H9 (cell line): ENCODE measurements at regions not wholly inside any gene's neighbourhood (a gene's known extent, or its start where the extent isn't known, plus 50 kb on each side); places are given as distances from the start of the nearest gene placed in this dataset.

ENCODE experiments used
- DNase-seq: peaks from one replicate; pipeline ENCODE4 v3.0.0-alpha.2; 2017
- H2AFZ ChIP-seq: one replicate; pipeline ENCODE4 v1.6.1; 2013; ENCODE audit warnings: mild to moderate bottlenecking, low read length, control low read depth, moderate library complexity
- H2AK5ac ChIP-seq: 2 replicates; pipeline ENCODE4 v1.6.1; 2013; ENCODE audit warnings: low read length, control low read depth, mixed read lengths; ENCODE audit not compliant: insufficient read length
- H2BK120ac ChIP-seq: one replicate; pipeline ENCODE4 v1.6.1; 2013; ENCODE audit warnings: low read depth, mild to moderate bottlenecking, low read length, control low read depth, inconsistent platforms; ENCODE audit not compliant: poor library complexity, severe bottlenecking
- H2BK12ac ChIP-seq: 2 replicates; pipeline ENCODE4 v1.6.1; 2013; ENCODE audit warnings: low read length, control low read depth, mixed read lengths, low read depth; ENCODE audit not compliant: insufficient read length
- H2BK15ac ChIP-seq: 2 replicates; pipeline ENCODE4 v1.6.1; 2013; ENCODE audit warnings: low read depth, low read length, control low read depth
- H2BK20ac ChIP-seq: one replicate; pipeline ENCODE4 v1.6.1; 2013; ENCODE audit warnings: low read depth, mild to moderate bottlenecking, low read length, control low read depth, inconsistent platforms; ENCODE audit not compliant: poor library complexity, severe bottlenecking
- H2BK5ac ChIP-seq: 2 replicates; pipeline ENCODE4 v1.6.1; 2013; ENCODE audit warnings: low read length, control low read depth, mixed read lengths; ENCODE audit not compliant: insufficient read length
- H3K14ac ChIP-seq: 2 replicates; pipeline ENCODE4 v1.6.1; 2013; ENCODE audit warnings: low read length, control low read depth; ENCODE audit not compliant: insufficient read depth
- H3K18ac ChIP-seq: 2 replicates; pipeline ENCODE4 v1.6.1; 2013; ENCODE audit warnings: low read depth, mild to moderate bottlenecking, mixed read lengths, low read length, control low read depth; ENCODE audit not compliant: insufficient read length
- H3K23ac ChIP-seq: 2 replicates; pipeline ENCODE4 v1.6.1; 2013; ENCODE audit warnings: low read length, control low read depth, mixed read lengths, low read depth; ENCODE audit not compliant: insufficient read length
- H3K23me2 ChIP-seq: 2 replicates; pipeline ENCODE4 v1.6.1; 2013; ENCODE audit warnings: low read depth, mild to moderate bottlenecking, mixed read lengths, low read length, control low read depth; ENCODE audit not compliant: insufficient read length, poor library complexity, severe bottlenecking
- H3K27ac ChIP-seq: 2 replicates; pipeline ENCODE4 v1.5.1; 2013; ENCODE audit warnings: low read length, control low read depth, mixed read lengths, low read depth; ENCODE audit not compliant: insufficient read length
- H3K27me3 ChIP-seq: 2 replicates; pipeline ENCODE4 v1.6.1; 2013; ENCODE audit warnings: low read length, control low read depth, inconsistent platforms; ENCODE audit not compliant: insufficient read depth
- H3K4ac ChIP-seq: 2 replicates; pipeline ENCODE4 v1.6.1; 2013; ENCODE audit warnings: low read depth, mild to moderate bottlenecking, control low read depth, inconsistent platforms, low read length, moderate library complexity
- H3K4me1 ChIP-seq: 2 replicates; pipeline ENCODE4 v1.6.1; 2013; ENCODE audit warnings: low read length, control low read depth, inconsistent platforms; ENCODE audit not compliant: insufficient read depth
- H3K4me2 ChIP-seq: 2 replicates; pipeline ENCODE4 v1.6.1; 2013; ENCODE audit warnings: low read length, control low read depth, mixed read lengths; ENCODE audit not compliant: insufficient read length, insufficient read depth
- H3K56ac ChIP-seq: 2 replicates; pipeline ENCODE4 v1.6.1; 2013; ENCODE audit warnings: low read depth, mild to moderate bottlenecking, mixed read lengths, low read length, control low read depth; ENCODE audit not compliant: insufficient read length
- H3K79me1 ChIP-seq: 2 replicates; pipeline ENCODE4 v1.6.1; 2013; ENCODE audit warnings: low read depth, mild to moderate bottlenecking, moderate library complexity, low read length, control low read depth, inconsistent platforms; ENCODE audit not compliant: insufficient read depth, poor library complexity, severe bottlenecking
- H3K79me2 ChIP-seq: 2 replicates; pipeline ENCODE4 v1.6.1; 2013; ENCODE audit warnings: low read length, control low read depth, inconsistent platforms; ENCODE audit not compliant: insufficient read depth
- H3K9ac ChIP-seq: 2 replicates; pipeline ENCODE4 v1.6.1; 2013; ENCODE audit warnings: low read length, control low read depth, mixed read lengths; ENCODE audit not compliant: insufficient read length; ENCODE audit errors: extremely low read depth
- H3K9me3 ChIP-seq: one replicate; pipeline ENCODE4 v1.6.1; 2013; ENCODE audit warnings: low read depth, low read length, inconsistent platforms; ENCODE audit not compliant: control insufficient read depth
- H3T11ph ChIP-seq: one replicate; pipeline ENCODE4 v1.6.1; 2013; ENCODE audit warnings: mild to moderate bottlenecking, low read length, control low read depth, inconsistent platforms
- H4K20me1 ChIP-seq: one replicate; pipeline ENCODE4 v1.6.1; 2013; ENCODE audit not compliant: control insufficient read depth, insufficient read length, insufficient read depth
- H4K5ac ChIP-seq: 2 replicates; pipeline ENCODE4 v1.6.1; 2013; ENCODE audit warnings: low read depth, mild to moderate bottlenecking, mixed read lengths, low read length, control low read depth; ENCODE audit not compliant: insufficient read length
- H4K8ac ChIP-seq: replicated peaks from 2 replicates; pipeline ENCODE4 v1.6.1; 2013; ENCODE audit warnings: low read length, control low read depth, mixed read lengths, low read depth; ENCODE audit not compliant: insufficient read length
- H4K91ac ChIP-seq: 2 replicates; pipeline ENCODE4 v1.6.1; 2013; ENCODE audit warnings: low read depth, mild to moderate bottlenecking, moderate library complexity, mixed read lengths, low read length, control low read depth; ENCODE audit not compliant: insufficient read length
- H3K27ac Mint-ChIP-seq, 3 experiments: 2 replicates in 2 of 3; 3 replicates in 1 of 3; pipeline ENCODE4 v1.8.0; 2020 to 2021; ENCODE audit warnings: mixed read lengths in 3 of 3, mild to moderate bottlenecking in 1 of 3, moderate library complexity in 1 of 3
- H3K27me3 Mint-ChIP-seq: 2 replicates; pipeline ENCODE4 v1.8.0; 2021; ENCODE audit warnings: low read depth, mild to moderate bottlenecking, moderate library complexity, mixed read lengths
- H3K36me3 Mint-ChIP-seq, 3 experiments: 2 replicates in 2 of 3; 3 replicates in 1 of 3; pipeline ENCODE4 v1.8.0; 2020 to 2021; ENCODE audit warnings: low read depth in 3 of 3, mixed read lengths in 3 of 3; ENCODE audit not compliant: insufficient read depth in 1 of 3
- H3K4me1 Mint-ChIP-seq, 2 experiments: 2 replicates each; pipeline ENCODE4 v1.8.0; 2020; ENCODE audit warnings: mixed read lengths in 2 of 2
- H3K4me3 Mint-ChIP-seq, 2 experiments: 2 replicates in 1 of 2; 3 replicates in 1 of 2; pipeline ENCODE4 v1.8.0; 2020 to 2021; ENCODE audit warnings: mild to moderate bottlenecking in 2 of 2, mixed read lengths in 2 of 2, moderate library complexity in 1 of 2
- H3K9me3 Mint-ChIP-seq, 2 experiments: 2 replicates in 1 of 2; 3 replicates in 1 of 2; pipeline ENCODE4 v1.8.0; 2020; ENCODE audit warnings: mild to moderate bottlenecking in 2 of 2, mixed read lengths in 2 of 2, moderate library complexity in 1 of 2
- CTCF ChIP-seq: fragments of 200-600 bp; sonication (generic); conservative IDR thresholded peaks from 3 replicates; pipeline ENCODE4 v1.8.0; 2021; ENCODE audit warnings: antibody characterized with exemption, mild to moderate bottlenecking
- WGBS: extraction: QIAGEN DNeasy Blood & Tissue Kit; methylation state at CpG from one replicate; pipeline ENCODE4 v1.1.7; 2013; ENCODE audit warnings: missing lambda C conversion rate, low lambda C conversion rate, mixed read lengths; ENCODE audit not compliant: insufficient read length; ENCODE audit errors: extremely low coverage; 5-methylcytosine and 5-hydroxymethylcytosine counted together

- Histone ChIP-seq H4K20me1 (no peaks in the 10 kb centered on the region), H2BK20ac (no peak overlapping the region), H3K4ac (no peak overlapping the region), H2BK12ac (no peak overlapping the region), H2BK5ac (no peak overlapping the region), H3K27ac (no peak overlapping the region), H3K4me1 (no peaks in the 10 kb centered on the region), H3K18ac (no peak overlapping the region), H3K79me1 (no peaks in the 10 kb centered on the region), H3K14ac (no peak overlapping the region), H3K56ac (no peak overlapping the region), H3K23me2 (no peaks in the 10 kb centered on the region), H2BK120ac (no peak overlapping the region), H2AFZ (no peak overlapping the region), H3K9me3 (no peaks in the 10 kb centered on the region), H3K9ac (no peak overlapping the region), H2AK5ac (no peak overlapping the region), H3K27me3 (no peaks in the 10 kb centered on the region), H4K8ac (no peak overlapping the region), H3T11ph (no peak overlapping the region), H4K91ac (no peak overlapping the region), H3K23ac (no peak overlapping the region), H4K5ac (no peak overlapping the region), H2BK15ac (no peak overlapping the region), H3K79me2 (no peaks in the 10 kb centered on the region), H3K4me2 (no peak overlapping the region)
- Mint-ChIP-seq H3K4me1 (peaks cover 5 to 13% of the 10 kb centered on the region in 2 experiments), H3K36me3 (no peaks in the 10 kb centered on the region; a peak in 1 of 7 replicates), H3K27ac (no peak overlapping the region), H3K27me3 (no peaks in the 10 kb centered on the region), H3K4me3 (no peak overlapping the region), H3K9me3 (no peaks in the 10 kb centered on the region)
- DNase-seq: no peak
- WGBS: no CpG with 5 or more reads among the region's 3 CpGs
- TF ChIP-seq CTCF: no peak
These were observed 206.1 kb upstream of the LRIG1 start for GRCh38 chr3:66706890-66707289.
